NCI-H345 (cell line): ENCODE measurements at regions not wholly inside any gene's neighbourhood (a gene's known extent, or its start where the extent isn't known, plus 50 kb on each side); places are given as distances from the start of the nearest gene placed in this dataset.

ENCODE experiments used
- DNase-seq: peaks from one replicate; lab custom pipeline; 2025; lab: John Stamatoyannopoulos, UW

DNA sequence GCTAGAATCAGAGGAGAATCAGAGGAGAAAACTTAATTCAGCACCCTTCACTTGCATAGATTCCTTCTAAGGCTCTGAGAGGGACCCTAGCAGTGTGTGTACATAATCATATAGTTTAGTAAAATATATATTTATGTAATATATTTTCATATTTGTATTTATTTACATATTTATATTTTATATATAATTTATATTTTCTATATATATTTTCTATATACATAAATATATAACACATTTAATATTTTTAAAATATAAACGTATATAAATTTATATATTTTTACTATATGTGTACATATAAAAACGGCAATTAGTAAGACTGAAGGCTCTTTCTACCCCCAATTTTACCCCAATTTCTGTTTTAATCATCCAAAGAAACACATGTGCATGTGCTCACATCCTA, 80.3 kb downstream of the NXPE2 start:
- no peak for DNase-seq

DNA sequence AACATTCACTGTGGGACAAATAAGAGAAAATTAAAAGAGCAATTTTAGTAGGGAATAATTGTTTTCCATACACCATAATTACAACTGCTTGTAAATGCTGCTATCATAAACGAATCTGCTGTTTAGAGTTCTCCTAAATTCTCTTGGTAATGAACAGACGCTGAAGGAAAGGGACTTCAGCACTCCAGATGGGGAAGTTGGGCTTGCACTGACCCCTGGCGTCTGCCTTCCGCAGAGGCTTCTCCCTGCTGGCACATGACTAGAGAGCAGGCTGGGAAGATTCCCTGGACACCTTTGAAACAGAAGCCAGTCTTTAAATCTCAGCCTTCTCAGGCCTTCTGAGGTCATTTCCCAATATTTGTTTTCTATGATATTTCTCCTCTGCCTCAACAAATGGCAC, 84.1 kb downstream of the NXPE2 start:
- DNase-seq: no peak

- DNase-seq: no peak
Observed at GRCh38 chr11:114764563-114764962, 86.2 kb downstream of the NXPE2 start.

- DNase-seq: no peak
Observed at GRCh38 chr11:114771172-114771571, 92.8 kb downstream of the NXPE2 start.

GRCh38 chr11:114773541-114774338, 95.4 kb downstream of the NXPE2 start:
- no peak for DNase-seq

DNA sequence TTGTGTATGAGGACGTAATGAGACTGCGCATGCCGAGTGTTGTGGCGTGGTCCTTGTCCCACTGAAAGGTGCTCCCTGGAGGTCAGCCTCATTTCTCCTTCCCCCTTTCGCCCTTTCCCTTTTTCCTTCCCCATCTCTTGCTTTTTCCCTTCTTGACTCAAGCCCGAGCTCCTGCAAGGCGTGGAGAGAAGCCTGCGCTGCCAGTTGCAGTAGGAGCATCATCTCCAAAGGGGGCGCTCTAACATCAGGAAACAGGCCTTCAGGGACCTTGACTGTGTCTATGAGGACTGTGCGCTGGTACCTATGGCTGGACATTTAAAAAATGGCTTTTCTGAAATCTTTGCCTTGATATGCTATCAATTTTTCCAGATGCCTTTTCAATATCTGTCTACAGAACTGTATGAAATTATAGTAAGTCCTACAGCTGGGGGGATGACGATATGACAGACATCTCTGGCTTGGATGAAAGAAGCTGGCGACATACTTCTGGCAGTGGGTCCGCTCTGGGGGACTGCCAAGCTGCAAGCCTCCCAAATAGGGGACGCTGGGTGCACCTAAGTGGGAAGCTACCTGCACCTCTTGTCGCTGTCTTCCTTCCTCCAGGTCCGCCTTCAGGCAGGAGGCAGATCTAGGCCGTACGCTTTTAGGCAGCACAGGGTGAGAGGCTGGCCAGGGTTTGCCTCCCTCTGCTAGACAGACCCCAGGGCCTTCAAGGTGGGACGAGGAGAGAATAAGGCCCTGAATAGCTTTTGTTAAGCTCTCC, 96.5 kb downstream of the NXPE2 start:
- DNase-seq: peak; percentile 61

DNA sequence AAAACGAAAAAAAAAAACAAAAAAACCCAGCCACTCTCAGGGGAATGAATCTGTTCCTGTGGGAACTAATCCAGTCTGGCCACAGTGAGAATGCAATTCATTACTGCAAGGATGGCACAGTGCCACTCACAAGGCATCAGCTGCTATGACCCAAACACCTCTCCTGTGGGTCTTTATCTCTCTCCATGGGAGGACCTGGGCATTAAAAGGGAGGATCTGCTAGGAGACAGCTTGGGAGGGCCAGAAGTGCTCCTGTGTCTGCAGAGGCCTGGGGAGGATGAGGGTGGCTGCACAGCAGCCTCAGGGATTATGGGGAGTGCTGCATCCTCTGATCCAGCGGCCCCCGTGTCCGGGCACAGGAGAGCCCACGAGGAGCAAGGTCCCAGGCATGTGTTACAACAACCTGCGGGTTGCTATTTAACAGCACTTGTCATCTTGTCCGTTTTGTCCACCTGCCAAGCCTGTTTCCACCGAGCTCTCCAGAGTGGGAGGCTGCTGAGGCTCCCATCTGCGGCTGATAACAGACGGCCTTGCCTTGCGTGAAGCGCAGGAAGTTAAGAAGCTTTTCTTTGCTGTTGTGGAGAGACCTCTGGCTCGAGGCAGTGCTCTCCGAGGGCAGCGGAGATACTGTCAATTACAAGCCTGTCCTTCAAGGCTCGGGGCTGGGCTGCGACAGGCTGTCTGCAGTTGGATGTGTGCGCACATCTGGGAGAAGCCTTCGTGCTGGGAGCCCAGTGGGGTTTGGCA, 97.7 kb downstream of the NXPE2 start:
- peak; percentile 7 for DNase-seq

GRCh38 chr11:114776956-114777355, 98.6 kb downstream of the NXPE2 start:
- DNase-seq: no peak

DNA sequence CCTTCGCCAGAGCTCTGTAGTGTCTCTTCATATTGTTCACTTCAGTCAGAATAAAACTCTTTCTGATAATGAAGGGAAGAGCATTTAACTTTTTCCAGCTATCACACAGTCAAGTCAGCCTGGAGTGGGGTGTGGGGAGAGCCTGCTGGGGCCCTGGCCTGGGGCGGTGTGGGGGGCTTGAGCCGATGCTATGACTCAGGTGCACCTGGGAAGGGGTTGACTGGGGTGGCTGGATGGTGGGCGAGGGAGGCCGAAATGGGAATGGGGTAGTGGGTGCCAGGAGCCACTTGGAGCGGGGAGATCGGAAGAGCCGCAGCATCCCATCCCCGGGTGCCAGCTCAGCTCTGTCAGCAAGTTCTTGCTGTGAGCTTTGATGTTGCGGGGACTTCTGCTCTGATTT, 100.9 kb downstream of the NXPE2 start:
- no peak for DNase-seq

GRCh38 chr11:114782650-114783310, 104.5 kb downstream of the NXPE2 start:
- no peak for DNase-seq

DNA sequence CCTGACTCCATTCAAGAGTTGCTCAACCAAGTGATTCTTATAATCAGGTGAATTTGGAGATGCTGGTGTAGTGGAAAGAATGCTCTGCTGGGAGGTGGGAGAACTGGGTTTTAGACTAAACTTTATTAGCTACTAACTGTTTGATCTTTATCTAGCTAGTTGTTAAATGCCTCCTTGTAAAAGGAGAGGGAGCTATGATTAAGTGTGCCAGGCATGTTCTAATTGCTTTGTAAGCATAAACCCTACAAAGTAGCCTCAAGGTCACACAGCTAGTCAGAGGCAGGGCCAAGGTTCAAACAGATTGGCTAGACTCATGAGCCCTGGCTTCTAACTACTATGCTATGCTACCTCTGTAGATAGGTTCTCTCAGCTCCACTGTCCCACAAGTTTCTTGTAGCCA, 105.5 kb downstream of the NXPE2 start:
- DNase-seq: no peak

GRCh38 chr11:114784216-114784615, 105.9 kb downstream of the NXPE2 start:
- DNase-seq: no peak

DNA sequence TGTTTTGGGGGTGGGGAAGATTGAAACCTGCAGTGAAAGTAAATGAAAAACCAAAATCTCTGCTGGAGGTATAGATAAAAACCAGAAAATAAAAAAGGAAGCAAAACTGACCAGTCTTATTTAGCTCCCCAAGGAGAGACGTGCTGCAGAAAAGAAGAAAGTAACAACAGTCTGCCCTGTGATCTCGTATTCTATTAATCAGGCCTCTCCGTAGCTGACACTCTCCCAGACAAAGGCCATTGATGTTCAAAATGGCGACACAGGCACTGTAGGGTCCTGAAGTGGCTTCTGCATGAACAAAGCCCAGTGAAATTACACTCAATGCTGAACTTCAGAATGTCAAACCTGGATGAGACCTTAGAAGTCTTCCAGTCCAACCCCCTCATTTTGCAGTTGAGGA, 106.6 kb downstream of the NXPE2 start:
- DNase-seq: peak; percentile 6

DNA sequence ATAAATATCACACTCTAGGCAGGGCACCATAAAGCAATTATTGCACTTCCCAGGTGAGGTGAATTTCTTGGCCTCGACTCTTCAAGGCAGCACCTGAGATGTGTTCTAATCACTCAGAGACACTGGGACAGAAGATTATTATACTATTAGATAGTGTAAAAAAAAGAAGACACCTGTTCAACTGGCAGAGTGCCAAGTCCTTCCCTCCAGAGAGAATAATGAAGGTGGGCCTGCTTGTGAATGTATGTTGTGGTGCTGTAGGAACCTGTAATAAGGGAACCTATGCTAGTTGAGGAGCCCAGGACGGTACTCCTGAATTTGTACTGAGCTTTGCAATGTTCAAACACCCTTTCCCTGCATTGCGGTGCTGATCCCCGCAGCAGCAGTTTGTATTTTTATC, 107.5 kb downstream of the NXPE2 start:
- DNase-seq: peak; percentile 81

DNA sequence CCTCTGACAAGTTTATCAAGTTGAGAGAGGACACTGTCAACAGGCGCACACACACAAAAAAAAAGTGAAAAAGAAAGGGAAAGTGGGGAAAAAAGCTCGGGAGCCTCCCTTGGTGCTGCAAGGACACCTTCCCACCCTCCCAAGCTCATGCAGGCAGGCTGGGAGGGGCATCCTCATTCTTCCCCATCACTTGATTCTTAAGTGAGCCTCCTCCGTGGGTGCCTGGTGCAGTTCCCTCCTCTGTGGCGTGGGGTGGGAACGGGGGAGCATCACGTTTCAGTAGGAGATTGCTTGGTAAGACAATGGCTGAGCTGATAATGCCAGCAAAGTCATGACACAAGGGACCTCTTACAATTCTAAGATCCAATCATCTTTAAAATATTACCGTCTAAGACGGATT, 108.8 kb downstream of the NXPE2 start:
- DNase-seq: no peak

- DNase-seq: no peak
Observed at GRCh38 chr11:114790910-114791309, 112.6 kb downstream of the NXPE2 start.

GRCh38 chr11:114794048-114794684, 115.8 kb downstream of the NXPE2 start:
- no peak for DNase-seq

GRCh38 chr11:114796954-114797721, 118.8 kb downstream of the NXPE2 start:
- no peak for DNase-seq

GRCh38 chr11:114799476-114799875, 121.1 kb downstream of the NXPE2 start:
- DNase-seq: no peak

DNA sequence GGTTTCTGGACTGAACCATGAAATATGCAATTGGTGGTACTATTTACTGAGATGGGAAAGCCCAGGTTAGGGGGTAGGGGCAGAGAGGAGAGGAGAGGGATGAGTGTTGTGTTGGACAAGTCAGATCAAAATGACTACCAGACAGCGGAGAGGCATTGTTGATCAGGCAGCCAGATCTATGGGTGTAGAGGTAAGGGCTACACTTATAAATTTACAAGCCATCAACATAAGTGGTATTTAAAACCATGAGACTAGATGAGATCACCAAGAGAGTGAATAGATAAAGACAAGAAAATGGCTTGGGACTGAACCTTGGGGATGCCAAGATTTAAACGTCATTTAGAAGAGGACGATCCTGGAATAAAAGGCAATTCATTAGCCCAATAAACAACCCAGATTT, 123.4 kb downstream of the NXPE2 start:
- DNase-seq: no peak

GRCh38 chr11:114802878-114803277, 124.6 kb downstream of the NXPE2 start:
- DNase-seq: no peak
